ENCODE measurements at regions not wholly inside any gene's neighbourhood (a gene's known extent, or its start where the extent isn't known, plus 50 kb on each side); places are given as distances from the start of the nearest gene placed in this dataset.
A peak's percentile ranks its signal among the peaks of the same experiment; 100 is the strongest.

DNA sequence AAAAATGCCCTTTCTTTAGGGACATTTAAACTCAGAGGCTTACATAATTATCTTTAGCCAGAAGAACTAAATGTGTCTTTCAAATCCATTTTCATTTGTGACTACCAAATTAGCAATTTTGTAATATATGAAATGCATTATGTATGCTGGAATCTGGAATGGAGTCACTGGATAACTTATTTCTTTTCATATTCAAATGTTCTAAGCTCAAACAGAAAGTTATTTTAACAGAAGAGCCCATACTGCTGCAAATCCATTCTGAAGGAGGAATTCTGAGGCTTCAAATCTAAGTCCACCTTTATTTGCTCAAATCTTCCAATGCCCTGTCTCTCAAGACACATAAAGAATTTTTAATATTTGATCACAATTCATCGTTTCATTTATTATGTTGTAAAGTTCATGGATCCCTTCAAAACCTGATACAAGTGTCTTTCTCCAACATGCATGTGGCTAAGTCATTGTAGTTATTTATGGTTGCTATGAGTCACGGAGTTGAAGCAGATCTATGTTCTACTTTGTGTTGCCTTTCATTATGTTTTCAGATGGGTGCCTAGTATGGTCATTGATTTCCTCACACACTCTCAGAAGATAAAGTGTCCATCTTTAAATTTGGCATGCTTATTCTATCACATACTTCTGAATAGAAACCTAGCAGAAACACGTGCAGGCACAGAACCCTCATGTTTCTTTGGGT, 214.8 kb upstream of the GCFC2 start:
- DNase-seq (ENCODE audit: low read depth, low spot score), result no peak
- TF ChIP-seq, protein P1, sequence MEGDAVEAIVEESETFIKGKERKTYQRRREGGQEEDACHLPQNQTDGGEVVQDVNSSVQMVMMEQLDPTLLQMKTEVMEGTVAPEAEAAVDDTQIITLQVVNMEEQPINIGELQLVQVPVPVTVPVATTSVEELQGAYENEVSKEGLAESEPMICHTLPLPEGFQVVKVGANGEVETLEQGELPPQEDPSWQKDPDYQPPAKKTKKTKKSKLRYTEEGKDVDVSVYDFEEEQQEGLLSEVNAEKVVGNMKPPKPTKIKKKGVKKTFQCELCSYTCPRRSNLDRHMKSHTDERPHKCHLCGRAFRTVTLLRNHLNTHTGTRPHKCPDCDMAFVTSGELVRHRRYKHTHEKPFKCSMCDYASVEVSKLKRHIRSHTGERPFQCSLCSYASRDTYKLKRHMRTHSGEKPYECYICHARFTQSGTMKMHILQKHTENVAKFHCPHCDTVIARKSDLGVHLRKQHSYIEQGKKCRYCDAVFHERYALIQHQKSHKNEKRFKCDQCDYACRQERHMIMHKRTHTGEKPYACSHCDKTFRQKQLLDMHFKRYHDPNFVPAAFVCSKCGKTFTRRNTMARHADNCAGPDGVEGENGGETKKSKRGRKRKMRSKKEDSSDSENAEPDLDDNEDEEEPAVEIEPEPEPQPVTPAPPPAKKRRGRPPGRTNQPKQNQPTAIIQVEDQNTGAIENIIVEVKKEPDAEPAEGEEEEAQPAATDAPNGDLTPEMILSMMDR (IDR thresholded peaks at IDR 0.05; ENCODE audit: low read depth, low read length), result no peak
- in situ Hi-C loops (cut with HindIII; ENCODE audit: low sequenced_read_pairs), result no loop called here
- H3K4me3 ChIP-seq (ENCODE audit: low read depth, low read length), result no peak overlapping the region

DNA sequence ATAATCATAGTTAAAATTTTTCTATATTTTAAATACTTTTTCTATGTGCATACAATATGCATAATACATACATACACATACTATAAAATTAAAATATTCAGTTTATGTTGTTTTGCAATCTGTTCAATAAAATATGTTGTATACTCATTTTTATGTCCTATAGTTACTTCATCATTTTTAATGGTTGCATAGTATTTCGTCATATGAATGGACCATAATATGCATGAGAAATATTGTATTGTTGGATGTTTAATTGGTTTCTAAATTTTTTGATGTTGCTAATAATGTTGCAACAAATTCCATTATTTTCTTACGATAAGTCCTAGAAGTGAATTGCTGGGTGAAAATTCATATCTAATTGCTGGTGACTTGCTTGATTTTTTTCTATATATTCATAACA, 211.5 kb upstream of the GCFC2 start:
- TF ChIP-seq, protein P1 (IDR thresholded peaks at IDR 0.05; ENCODE audit: low read depth, low read length), result no peak
- no peak for DNase-seq (ENCODE audit: low read depth, low spot score)
- H3K4me3 ChIP-seq (ENCODE audit: low read depth, low read length), result no peak overlapping the region
- in situ Hi-C loops (cut with HindIII; ENCODE audit: low sequenced_read_pairs), result no loop called here

DNA sequence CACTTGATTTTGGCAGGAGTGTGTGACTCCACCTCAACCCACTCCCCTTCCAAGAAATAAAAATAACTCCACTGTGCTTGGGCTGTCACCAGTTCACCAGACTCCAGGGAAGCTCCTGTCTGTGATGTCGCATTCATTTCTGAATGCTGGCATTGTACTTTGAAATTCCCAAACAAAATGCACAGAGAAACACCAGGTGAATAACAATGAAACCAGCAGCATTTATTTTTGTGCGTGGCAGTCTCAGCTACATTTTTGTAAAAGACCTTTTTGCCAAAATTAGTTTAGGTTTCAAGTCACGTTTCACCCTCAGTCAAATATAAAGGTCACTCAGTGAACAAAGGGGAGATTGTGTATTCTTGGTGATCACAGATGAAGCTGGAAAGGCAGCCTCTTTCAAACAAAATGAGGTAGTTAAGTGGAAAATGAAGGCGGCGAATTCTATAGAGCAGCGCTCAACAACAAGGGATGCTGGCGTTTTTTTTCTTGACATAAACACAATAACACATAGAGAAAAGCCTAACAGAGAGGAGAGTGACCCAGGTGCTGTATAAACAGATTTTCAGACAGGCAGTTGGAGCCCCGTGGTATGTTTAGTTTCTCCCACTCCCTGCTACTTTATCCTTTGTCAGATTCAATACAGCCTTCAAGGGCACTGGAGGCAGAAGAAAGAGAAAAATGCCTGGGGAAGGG, 210.3 kb upstream of the GCFC2 start:
- H3K4me3 ChIP-seq (ENCODE audit: low read depth, low read length), result no peak overlapping the region
- DNase-seq (ENCODE audit: low read depth, low spot score), result no peak
- in situ Hi-C loops (cut with HindIII; ENCODE audit: low sequenced_read_pairs), result no loop called here
- TF ChIP-seq, protein P1 (IDR thresholded peaks at IDR 0.05; ENCODE audit: low read depth, low read length), result no peak

DNA sequence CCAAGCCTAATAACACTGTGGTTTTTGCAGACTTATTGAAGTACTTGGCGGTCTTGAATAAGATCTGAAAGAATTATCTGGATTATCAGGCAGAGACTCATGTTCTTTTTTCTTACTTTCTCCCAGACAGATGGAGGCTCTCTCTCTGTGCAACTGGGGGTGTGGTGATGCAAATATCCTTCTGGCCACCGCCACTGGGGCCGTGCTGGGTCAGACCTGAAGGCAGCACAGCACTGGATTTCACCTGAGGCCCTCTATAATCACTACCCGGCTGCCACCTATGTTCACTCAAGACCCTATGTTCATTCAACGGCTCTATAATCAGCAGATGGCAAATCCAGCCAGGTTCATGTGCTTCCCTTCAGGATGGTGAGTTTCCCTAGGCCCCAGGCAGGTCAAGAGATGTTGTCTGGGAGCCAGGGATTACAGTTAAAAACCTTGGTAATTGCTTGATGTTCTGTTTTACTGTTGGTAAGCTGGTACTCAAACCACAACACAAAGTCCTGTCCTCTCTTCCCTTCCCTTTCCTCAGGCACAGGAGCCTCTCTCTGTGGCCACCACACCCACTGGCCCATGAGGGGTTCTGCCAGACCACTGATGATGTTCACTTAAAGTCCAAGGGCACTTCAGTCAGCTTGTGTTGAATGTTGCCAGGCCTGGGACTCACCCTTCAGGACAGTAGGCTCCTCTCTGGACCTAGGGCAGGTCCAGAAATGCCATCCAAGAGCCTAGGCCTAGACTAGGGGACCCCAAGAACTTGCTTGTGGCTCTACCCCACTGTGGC, 205.3 kb upstream of the GCFC2 start:
- TF ChIP-seq, protein P1 (IDR thresholded peaks at IDR 0.05; ENCODE audit: low read depth, low read length), result no peak
- in situ Hi-C loops (cut with HindIII; ENCODE audit: low sequenced_read_pairs), result no loop called here
- no peak for DNase-seq (ENCODE audit: low read depth, low spot score)
- H3K4me3 ChIP-seq (ENCODE audit: low read depth, low read length), result no peak overlapping the region

DNA sequence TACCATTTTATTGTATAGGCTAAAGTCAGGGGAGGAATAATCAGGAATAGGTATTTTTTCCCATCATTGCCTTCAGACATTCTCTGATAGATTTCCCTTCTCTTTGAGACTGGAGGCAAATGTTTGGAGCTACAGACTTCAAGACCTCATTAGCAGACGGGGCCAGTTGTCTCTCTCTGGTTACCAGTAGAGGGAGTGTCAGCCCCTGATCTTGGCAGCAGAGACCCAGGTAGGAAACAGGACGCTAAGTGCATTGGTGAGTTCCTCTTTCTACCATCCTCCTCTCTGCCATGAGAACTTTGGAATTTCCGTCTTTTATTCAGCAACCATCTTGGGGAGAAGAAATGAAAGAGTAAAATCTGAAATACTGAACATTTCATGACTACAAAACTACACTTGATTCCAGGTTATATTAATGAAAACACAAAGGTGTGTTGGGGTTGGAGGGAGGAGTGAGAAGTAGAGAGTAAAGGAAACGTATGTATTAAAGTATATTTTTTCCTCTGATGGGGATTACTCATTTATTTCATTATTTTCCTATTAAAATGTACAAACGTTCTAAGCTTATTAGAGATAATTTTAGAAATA, 186.2 kb upstream of the GCFC2 start:
- no peak overlapping the region for H3K4me3 ChIP-seq (ENCODE audit: low read depth, low read length)
- in situ Hi-C loops (cut with HindIII; ENCODE audit: low sequenced_read_pairs), result no loop called here
- no peak for DNase-seq (ENCODE audit: low read depth, low spot score)
- TF ChIP-seq, protein P1 (IDR thresholded peaks at IDR 0.05; ENCODE audit: low read depth, low read length), result peak; percentile 45

DNA sequence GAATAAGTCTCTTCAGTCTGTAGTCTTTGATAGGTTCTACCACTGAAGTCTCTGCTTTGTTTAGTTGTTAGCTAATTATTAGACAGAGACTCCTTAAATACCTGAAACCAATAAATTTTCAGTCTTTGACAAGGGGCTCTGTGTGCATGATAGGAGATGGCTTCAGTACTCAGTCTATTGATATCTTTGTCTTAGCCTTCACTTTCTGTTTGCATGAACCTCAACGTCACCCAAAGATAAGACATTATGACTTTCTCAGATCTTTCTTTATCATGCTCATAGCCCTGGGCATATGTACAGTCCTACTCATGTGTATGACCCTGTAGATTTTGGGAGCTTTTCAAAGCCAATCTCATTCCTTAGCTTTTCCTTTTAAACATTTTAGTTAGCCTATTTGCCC, 183.5 kb upstream of the GCFC2 start:
- no peak for DNase-seq (ENCODE audit: low read depth, low spot score)
- TF ChIP-seq, protein P1 (IDR thresholded peaks at IDR 0.05; ENCODE audit: low read depth, low read length), result no peak
- in situ Hi-C loops (cut with HindIII; ENCODE audit: low sequenced_read_pairs), result no loop called here
- H3K4me3 ChIP-seq (ENCODE audit: low read depth, low read length), result no peak overlapping the region
